ENCODE measurements at regions not wholly inside any gene's neighbourhood (a gene's known extent, or its start where the extent isn't known, plus 50 kb on each side); places are given as distances from the start of the nearest gene placed in this dataset.

DNA sequence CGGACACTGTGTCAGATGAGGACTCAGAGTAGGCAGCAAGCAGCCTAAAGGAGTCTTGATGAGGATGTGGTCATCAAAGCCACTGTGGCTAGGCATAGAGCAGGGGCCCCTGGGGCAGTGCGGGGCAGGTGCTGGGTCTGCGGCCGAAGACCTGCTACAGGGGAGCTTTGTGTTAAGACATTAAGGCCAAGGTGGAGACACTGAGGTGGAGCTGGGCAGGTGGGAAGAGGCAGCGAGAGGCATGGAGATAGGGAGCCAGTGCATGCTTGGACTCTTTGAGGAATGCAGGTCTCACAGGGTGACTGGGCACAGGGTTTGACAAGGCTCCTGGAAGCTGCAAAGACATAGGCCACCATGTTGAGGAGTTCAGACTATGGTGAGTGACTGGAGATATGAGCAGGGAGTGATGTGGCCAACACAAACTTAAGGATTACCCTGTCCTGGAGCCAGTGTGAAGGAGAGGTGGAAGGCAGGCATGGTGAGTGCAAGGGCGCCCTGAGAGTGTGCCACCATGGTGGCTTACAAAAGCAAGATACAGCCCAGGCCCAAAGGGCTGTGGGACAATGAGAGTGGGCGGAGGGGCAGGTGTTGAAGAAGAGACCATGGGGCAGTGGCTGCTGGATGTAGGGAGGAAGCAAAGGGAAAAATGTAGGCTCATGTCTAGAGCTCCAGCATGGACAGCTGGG lies 450.9 kb upstream of the HS6ST1 start:
- no peak overlapping the region for H3K27ac Mint-ChIP-seq
- no peak for TF ChIP-seq CTCF (IDR thresholded peaks at IDR 0.05; ENCODE audit: unreplicated experiment)
- no peaks in the 10 kb centered on the region for H3K4me1 Mint-ChIP-seq (ENCODE audit: low read depth)

GRCh38 chr2:128770143-128771085 lies 451.7 kb upstream of the HS6ST1 start:
- Mint-ChIP-seq H3K36me3 (ENCODE audit: insufficient read depth) (no peaks in the 10 kb centered on the region), H3K4me1 (ENCODE audit: low read depth) (no peaks in the 10 kb centered on the region), H3K9me3 (ENCODE audit: low read depth) (no peaks in the 10 kb centered on the region), H3K27me3 (peaks cover 30% of the 10 kb centered on the region), H3K4me3 (ENCODE audit: low read depth) (no peak overlapping the region), H3K27ac (no peak overlapping the region)
- no peak for TF ChIP-seq CTCF (IDR thresholded peaks at IDR 0.05; ENCODE audit: unreplicated experiment)
- no peak for DNase-seq (ENCODE audit: low spot score, unreplicated experiment)

More for the DNA sequence above, 450.9 kb upstream of the HS6ST1 start:
- Mint-ChIP-seq H3K9me3 (ENCODE audit: low read depth) (peaks cover 4% of the 10 kb centered on the region), H3K36me3 (ENCODE audit: insufficient read depth) (no peaks in the 10 kb centered on the region), H3K4me3 (ENCODE audit: low read depth) (no peak overlapping the region), H3K27me3 (peaks cover 26% of the 10 kb centered on the region)
- DNase-seq (ENCODE audit: low spot score, unreplicated experiment), result no peak

DNA sequence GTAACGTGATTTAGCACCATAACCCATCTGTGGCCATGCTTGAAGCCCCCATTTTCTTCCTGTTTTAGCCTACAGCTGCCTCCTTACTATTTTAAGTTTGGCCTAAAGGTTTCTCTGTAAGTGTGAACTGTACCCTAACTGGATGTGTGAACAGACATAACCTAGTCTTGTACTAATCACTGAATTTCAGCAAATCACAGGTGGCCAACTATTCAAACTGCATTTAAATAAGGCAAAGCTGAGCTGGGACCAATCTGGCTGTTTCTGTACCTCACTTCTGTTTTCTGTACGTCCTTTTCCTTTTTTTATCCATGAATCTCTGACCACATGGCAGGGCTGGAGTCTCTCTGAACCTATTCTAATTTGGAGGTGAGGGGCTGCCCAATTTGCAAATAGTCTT lies 452.7 kb upstream of the HS6ST1 start:
- no peak overlapping the region for H3K27ac Mint-ChIP-seq
- DNase-seq (ENCODE audit: low spot score, unreplicated experiment), result no peak
- no peak overlapping the region for H3K4me3 Mint-ChIP-seq (ENCODE audit: low read depth)
- no peaks in the 10 kb centered on the region for H3K9me3 Mint-ChIP-seq (ENCODE audit: low read depth)
- no peaks in the 10 kb centered on the region for H3K36me3 Mint-ChIP-seq (ENCODE audit: insufficient read depth)
- H3K4me1 Mint-ChIP-seq (ENCODE audit: low read depth), result no peaks in the 10 kb centered on the region
- peaks cover 30% of the 10 kb centered on the region for H3K27me3 Mint-ChIP-seq
- no peak for TF ChIP-seq CTCF (IDR thresholded peaks at IDR 0.05; ENCODE audit: unreplicated experiment)

- Mint-ChIP-seq H3K4me1 (ENCODE audit: low read depth) (peaks cover 2% of the 10 kb centered on the region), H3K27ac (no peak overlapping the region), H3K36me3 (ENCODE audit: insufficient read depth) (no peaks in the 10 kb centered on the region), H3K27me3 (peaks cover 35% of the 10 kb centered on the region), H3K9me3 (ENCODE audit: low read depth) (no peaks in the 10 kb centered on the region), H3K4me3 (ENCODE audit: low read depth) (no peak overlapping the region)
- no peak for TF ChIP-seq CTCF (IDR thresholded peaks at IDR 0.05; ENCODE audit: unreplicated experiment)
- no peak for DNase-seq (ENCODE audit: low spot score, unreplicated experiment)
Measured at GRCh38 chr2:128772671-128773070, 454.0 kb upstream of the HS6ST1 start.

GRCh38 chr2:128773641-128774319 lies 455.1 kb upstream of the HS6ST1 start:
- TF ChIP-seq CTCF (IDR thresholded peaks at IDR 0.05; ENCODE audit: unreplicated experiment), result no peak
- Mint-ChIP-seq H3K27ac (no peak overlapping the region), H3K27me3 (peaks cover 35% of the 10 kb centered on the region), H3K9me3 (ENCODE audit: low read depth) (no peaks in the 10 kb centered on the region), H3K4me1 (ENCODE audit: low read depth) (peaks cover 5% of the 10 kb centered on the region), H3K36me3 (ENCODE audit: insufficient read depth) (no peaks in the 10 kb centered on the region), H3K4me3 (ENCODE audit: low read depth) (no peak overlapping the region)
- DNase-seq (ENCODE audit: low spot score, unreplicated experiment), result no peak
